ENCODE measurements at regions not wholly inside any gene's neighbourhood (a gene's known extent, or its start where the extent isn't known, plus 50 kb on each side); places are given as distances from the start of the nearest gene placed in this dataset.
"Not testable (repeated sequence)": the region's sequence is repeated elsewhere in the genome, so short reads cannot be mapped to it uniquely, and the experiment has no call there.

GRCh38 chrX:42414057-42414456 is 363.9 kb downstream of the PPP1R2C start:
- Mint-ChIP-seq H3K27me3 (no peaks in the 10 kb centered on the region), H3K4me1 (peaks cover 7% of the 10 kb centered on the region), H3K36me3 (ENCODE audit: low read depth) (peaks cover 9% of the 10 kb centered on the region), H3K4me3 (no peak overlapping the region), H3K27ac (no peak overlapping the region), H3K9me3 (peaks cover 19% of the 10 kb centered on the region)
- DNase-seq (no peak), ATAC-seq (no peak)

- peak overlapping the region; percentile 69 for H3K27ac Mint-ChIP-seq
- peak overlapping the region; percentile 24 for H3K4me3 Mint-ChIP-seq
- no peak for DNase-seq
- no peaks in the 10 kb centered on the region for H3K9me3 Mint-ChIP-seq
- H3K27me3 Mint-ChIP-seq = no peaks in the 10 kb centered on the region
- no peak for ATAC-seq
- no peaks in the 10 kb centered on the region for H3K36me3 Mint-ChIP-seq (ENCODE audit: low read depth)
- peaks cover 19% of the 10 kb centered on the region for H3K4me1 Mint-ChIP-seq
These were observed 378.3 kb downstream of the PPP1R2C start for GRCh38 chrX:42399632-42400024.

- H3K27me3 Mint-ChIP-seq = no peaks in the 10 kb centered on the region
- DNase-seq (no peak), ATAC-seq (no peak)
- peaks cover 19% of the 10 kb centered on the region for H3K4me1 Mint-ChIP-seq
- no peaks in the 10 kb centered on the region for H3K9me3 Mint-ChIP-seq
- no peaks in the 10 kb centered on the region for H3K36me3 Mint-ChIP-seq (ENCODE audit: low read depth)
- peak overlapping the region; percentile 24 for H3K4me3 Mint-ChIP-seq
- H3K27ac Mint-ChIP-seq = peak overlapping the region; percentile 69
These were observed 378.9 kb downstream of the PPP1R2C start for GRCh38 chrX:42398967-42399631.

- Mint-ChIP-seq H3K4me1 (peaks cover 19% of the 10 kb centered on the region), H3K27me3 (no peaks in the 10 kb centered on the region), H3K9me3 (no peaks in the 10 kb centered on the region), H3K27ac (no peak overlapping the region), H3K36me3 (ENCODE audit: low read depth) (no peaks in the 10 kb centered on the region), H3K4me3 (no peak overlapping the region)
- no peak for ATAC-seq
- DNase-seq = no peak
These were observed 381.8 kb downstream of the PPP1R2C start for GRCh38 chrX:42396136-42396535.

- no peak for ATAC-seq
- H3K4me3 Mint-ChIP-seq = no peak overlapping the region
- H3K27ac Mint-ChIP-seq = no peak overlapping the region
- H3K27me3 Mint-ChIP-seq = no peaks in the 10 kb centered on the region
- no peaks in the 10 kb centered on the region for H3K9me3 Mint-ChIP-seq
- H3K36me3 Mint-ChIP-seq (ENCODE audit: low read depth) = no peaks in the 10 kb centered on the region
- DNase-seq = no peak
- peaks cover under 1% of the 10 kb centered on the region for H3K4me1 Mint-ChIP-seq
These were observed 385.1 kb downstream of the PPP1R2C start for GRCh38 chrX:42392846-42393245.

- no peak for ATAC-seq
- Mint-ChIP-seq H3K4me3 (no peak overlapping the region), H3K27ac (no peak overlapping the region), H3K27me3 (no peaks in the 10 kb centered on the region), H3K36me3 (ENCODE audit: low read depth) (no peaks in the 10 kb centered on the region), H3K9me3 (no peaks in the 10 kb centered on the region), H3K4me1 (peaks cover 7% of the 10 kb centered on the region)
- DNase-seq = no peak
These were observed 391.3 kb downstream of the PPP1R2C start for GRCh38 chrX:42386681-42387080.

GRCh38 chrX:42385730-42386129 is 392.2 kb downstream of the PPP1R2C start:
- Mint-ChIP-seq H3K4me1 (peaks cover 7% of the 10 kb centered on the region), H3K9me3 (no peaks in the 10 kb centered on the region), H3K27me3 (no peaks in the 10 kb centered on the region), H3K36me3 (ENCODE audit: low read depth) (no peaks in the 10 kb centered on the region), H3K4me3 (no peak overlapping the region), H3K27ac (no peak overlapping the region)
- no peak for ATAC-seq
- DNase-seq = no peak

GRCh38 chrX:42384956-42385355 is 393.0 kb downstream of the PPP1R2C start:
- peaks cover 7% of the 10 kb centered on the region for H3K4me1 Mint-ChIP-seq
- no peaks in the 10 kb centered on the region for H3K27me3 Mint-ChIP-seq
- H3K36me3 Mint-ChIP-seq (ENCODE audit: low read depth) = no peaks in the 10 kb centered on the region
- ATAC-seq = no peak
- H3K4me3 Mint-ChIP-seq = no peak overlapping the region
- no peak for DNase-seq
- H3K9me3 Mint-ChIP-seq = no peaks in the 10 kb centered on the region
- no peak overlapping the region for H3K27ac Mint-ChIP-seq

- ATAC-seq (no peak), DNase-seq (no peak)
- no peaks in the 10 kb centered on the region for H3K9me3 Mint-ChIP-seq
- no peaks in the 10 kb centered on the region for H3K27me3 Mint-ChIP-seq
- no peaks in the 10 kb centered on the region for H3K4me1 Mint-ChIP-seq
- no peak overlapping the region for H3K27ac Mint-ChIP-seq
- H3K36me3 Mint-ChIP-seq (ENCODE audit: low read depth) = peaks cover 2% of the 10 kb centered on the region
- H3K4me3 Mint-ChIP-seq = no peak overlapping the region
These were observed 399.1 kb downstream of the PPP1R2C start for GRCh38 chrX:42378857-42379256.

- Mint-ChIP-seq H3K27me3 (no peaks in the 10 kb centered on the region), H3K4me3 (no peak overlapping the region), H3K36me3 (ENCODE audit: low read depth) (peaks cover 2% of the 10 kb centered on the region), H3K9me3 (no peaks in the 10 kb centered on the region), H3K4me1 (peaks cover 4% of the 10 kb centered on the region), H3K27ac (no peak overlapping the region)
- no peak for DNase-seq
- no peak for ATAC-seq
These were observed 402.9 kb downstream of the PPP1R2C start for GRCh38 chrX:42375086-42375485.

GRCh38 chrX:42366181-42366580 is 411.8 kb downstream of the PPP1R2C start:
- no peak overlapping the region for H3K4me3 Mint-ChIP-seq
- ATAC-seq (no peak), DNase-seq (no peak)
- H3K36me3 Mint-ChIP-seq (ENCODE audit: low read depth) = no peaks in the 10 kb centered on the region
- no peaks in the 10 kb centered on the region for H3K9me3 Mint-ChIP-seq
- H3K4me1 Mint-ChIP-seq = peaks cover 7% of the 10 kb centered on the region
- no peak overlapping the region for H3K27ac Mint-ChIP-seq
- no peaks in the 10 kb centered on the region for H3K27me3 Mint-ChIP-seq

GRCh38 chrX:42362219-42362618 is 415.7 kb downstream of the PPP1R2C start:
- H3K27ac Mint-ChIP-seq = no peak overlapping the region
- H3K9me3 Mint-ChIP-seq = no peaks in the 10 kb centered on the region
- H3K36me3 Mint-ChIP-seq (ENCODE audit: low read depth) = no peaks in the 10 kb centered on the region
- DNase-seq (no peak), ATAC-seq (no peak)
- H3K4me3 Mint-ChIP-seq = no peak overlapping the region
- H3K27me3 Mint-ChIP-seq = no peaks in the 10 kb centered on the region
- no peaks in the 10 kb centered on the region for H3K4me1 Mint-ChIP-seq

GRCh38 chrX:42342981-42343380 is 419.6 kb upstream of the CASK start:
- H3K27ac Mint-ChIP-seq; ATAC-seq; H3K4me3 Mint-ChIP-seq; H3K4me1 Mint-ChIP-seq; H3K9me3 Mint-ChIP-seq; H3K27me3 Mint-ChIP-seq; DNase-seq; H3K36me3 Mint-ChIP-seq (ENCODE audit: low read depth): not testable (repeated sequence)
